GM19023 (cell line): ENCODE measurements at regions not wholly inside any gene's neighbourhood (a gene's known extent, or its start where the extent isn't known, plus 50 kb on each side); places are given as distances from the start of the nearest gene placed in this dataset.
"Not testable (repeated sequence)": the region's sequence is repeated elsewhere in the genome, so short reads cannot be mapped to it uniquely, and the experiment has no call there.

Experiments used
- ATAC-seq: cut with Tn5 transposase; IDR thresholded peaks from one replicate; pipeline ENCODE4 v1.9.1; 2021; ENCODE audit warnings: mild to moderate bottlenecking, moderate library complexity; ENCODE audit not compliant: unreplicated experiment

DNA sequence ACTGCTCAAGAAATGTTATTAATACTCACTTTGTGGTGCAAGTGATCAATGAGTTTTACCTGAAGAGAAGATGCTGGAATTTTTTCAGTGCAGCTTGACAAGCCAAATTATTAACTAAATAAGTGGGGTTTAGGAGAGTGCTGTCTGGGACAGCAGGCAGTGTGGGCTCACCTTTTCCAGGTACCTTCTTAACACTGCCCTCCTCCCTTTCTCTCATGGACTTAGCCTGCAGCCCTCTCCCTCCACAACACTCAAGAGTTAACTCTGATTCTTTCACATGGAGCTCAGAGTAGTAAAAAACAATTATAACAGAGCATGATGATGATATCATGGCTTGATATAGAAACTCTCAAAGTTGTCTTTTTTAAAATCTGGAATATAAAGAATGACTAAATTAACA is 404.8 kb upstream of the SLC30A5 start:
- ATAC-seq, result no peak

DNA sequence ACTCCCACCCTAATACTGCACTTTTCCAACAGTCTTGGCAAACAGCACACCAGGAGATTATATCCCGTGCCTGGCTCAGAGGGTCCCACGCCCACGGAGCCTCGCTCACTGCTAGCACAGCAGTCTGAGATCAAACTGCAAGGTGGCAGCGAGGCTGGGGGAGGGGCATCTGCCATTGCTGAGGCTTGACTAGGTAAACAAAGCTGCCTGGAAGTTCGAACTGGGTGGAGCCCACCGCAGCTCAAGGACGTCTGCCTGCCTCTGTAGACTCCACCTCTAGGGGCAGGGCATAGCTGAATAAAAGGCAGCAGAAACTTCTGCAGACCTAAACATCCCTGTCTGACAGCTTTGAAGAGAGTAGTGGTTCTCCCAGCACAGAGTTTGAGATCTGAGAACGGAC is 401.9 kb upstream of the SLC30A5 start:
- ATAC-seq, result not testable (repeated sequence)

DNA sequence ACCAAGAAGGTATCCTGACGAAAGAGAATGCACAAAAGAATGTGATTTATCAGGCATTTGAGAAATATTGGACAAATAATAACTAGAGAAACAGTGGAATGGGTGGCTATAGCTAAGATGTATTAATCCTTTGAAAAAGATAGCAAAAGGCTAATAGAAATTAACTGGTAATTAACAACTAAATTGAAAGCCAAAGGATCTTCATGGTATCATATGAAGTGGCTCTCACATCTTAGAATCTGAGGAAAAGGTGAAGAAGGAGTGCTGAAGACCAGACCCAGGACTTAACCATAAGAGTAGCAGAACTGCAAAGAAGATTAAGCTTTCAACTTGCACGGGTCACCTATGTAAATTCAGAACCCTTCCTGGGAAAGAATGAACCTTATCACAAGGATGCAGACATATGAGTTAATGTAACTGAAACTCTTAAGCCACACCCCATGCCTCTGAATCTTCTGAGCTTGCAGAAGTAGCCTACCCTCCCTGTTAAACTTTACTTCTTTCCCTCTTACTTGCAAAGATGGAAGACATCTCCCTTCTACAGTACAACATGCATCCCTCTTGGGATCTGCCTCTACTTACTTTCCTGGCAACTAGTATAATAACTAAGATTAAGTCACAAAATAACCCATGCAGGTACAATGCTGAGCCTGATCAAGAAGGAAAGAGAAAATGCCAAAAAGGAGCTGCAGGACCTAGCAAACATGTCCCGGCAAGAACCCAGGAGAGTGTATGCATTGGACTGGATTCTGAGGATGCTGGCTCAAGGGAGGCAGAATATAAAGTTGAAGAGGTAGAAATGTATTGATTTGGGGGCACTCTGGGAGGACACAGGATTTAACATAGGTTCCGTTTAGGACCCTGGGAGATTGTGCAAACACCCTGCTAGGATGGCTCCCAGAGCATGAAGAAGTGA is 395.5 kb upstream of the SLC30A5 start:
- ATAC-seq, result no peak

DNA sequence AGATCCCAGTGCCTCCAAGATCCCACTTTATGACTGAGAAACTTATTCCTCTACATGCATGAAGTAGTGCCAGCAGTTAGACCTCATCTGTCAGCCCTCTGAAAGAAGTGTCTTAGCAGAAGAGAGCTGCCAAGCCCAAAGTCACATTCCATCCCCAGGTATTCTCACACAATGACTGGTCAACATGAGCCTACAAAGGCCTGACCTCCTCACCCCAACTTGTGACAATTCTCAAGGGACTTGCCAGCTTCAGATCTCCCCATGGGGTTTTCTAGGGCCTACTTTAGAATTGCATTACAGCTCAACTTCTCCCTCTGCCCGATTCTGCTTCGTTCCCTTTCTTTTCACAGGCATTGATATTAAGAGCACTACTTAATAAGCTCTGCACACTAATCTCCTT is 393.8 kb upstream of the SLC30A5 start:
- ATAC-seq, result no peak

DNA sequence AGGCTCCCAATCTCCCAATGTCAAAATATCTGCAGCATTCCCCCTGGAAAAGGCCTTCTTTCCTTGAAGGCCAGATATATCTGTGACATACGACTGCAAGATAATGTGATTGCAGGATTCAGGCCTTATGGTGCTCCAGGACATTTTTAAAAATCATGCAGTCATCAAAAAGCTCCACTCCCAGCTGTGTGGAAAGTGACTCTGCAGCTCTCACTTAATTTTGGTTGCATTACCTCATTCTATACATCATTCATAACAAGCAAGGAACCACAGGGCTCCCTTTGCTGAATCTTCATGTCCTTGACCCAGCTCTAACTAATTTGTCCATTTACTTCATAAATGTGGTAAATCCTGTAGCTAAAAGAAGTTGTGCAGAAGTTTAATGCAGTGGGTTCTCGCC is 386.2 kb upstream of the SLC30A5 start:
- no peak for ATAC-seq

DNA sequence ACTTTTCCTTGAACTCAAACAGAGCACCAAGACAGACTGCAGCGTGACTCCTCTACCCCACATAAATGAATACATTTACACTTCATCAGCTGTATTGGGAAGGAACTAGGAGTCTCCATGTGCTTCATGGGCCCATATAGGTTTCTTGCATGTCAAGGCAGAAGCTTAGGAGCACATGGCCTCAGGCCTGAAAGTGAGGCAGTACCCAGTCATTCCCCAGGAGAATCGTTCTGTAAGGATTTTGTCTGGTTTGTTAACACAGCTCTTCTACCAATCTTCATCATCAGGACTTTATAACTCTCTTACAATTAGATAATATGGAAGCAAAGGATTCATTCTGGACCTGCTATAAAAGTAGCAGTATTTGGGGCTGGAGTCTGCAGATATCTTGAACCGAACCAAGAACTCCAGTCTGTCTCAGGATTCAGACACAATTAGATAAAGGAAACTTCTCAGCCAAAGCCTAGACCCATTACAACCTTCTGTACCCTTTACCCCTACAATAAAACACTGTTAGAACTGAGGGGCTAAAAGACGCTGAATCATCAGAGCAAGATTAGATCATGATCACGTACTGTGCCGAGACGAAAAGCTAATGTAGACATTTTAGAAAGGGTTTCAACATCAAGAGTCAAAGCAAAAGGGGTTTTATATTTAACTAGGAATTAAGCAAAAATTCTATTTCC is 385.5 kb upstream of the SLC30A5 start:
- ATAC-seq, result no peak

DNA sequence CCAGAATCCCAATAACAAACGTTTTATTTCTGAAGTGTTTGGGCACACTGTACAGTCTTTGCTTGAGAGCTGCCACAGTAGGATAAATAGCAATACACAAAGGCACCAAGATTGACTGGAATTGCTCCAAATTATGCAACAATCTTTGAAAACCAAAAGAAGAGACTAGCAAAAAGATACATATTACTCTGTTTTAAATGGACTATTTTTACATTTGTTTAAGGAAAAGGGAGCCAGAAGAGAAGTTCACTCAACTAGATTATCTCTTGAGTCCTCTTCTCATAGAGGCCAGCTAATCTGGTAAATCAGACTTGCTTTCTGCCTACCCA is 385.0 kb upstream of the SLC30A5 start:
- ATAC-seq, result no peak

DNA sequence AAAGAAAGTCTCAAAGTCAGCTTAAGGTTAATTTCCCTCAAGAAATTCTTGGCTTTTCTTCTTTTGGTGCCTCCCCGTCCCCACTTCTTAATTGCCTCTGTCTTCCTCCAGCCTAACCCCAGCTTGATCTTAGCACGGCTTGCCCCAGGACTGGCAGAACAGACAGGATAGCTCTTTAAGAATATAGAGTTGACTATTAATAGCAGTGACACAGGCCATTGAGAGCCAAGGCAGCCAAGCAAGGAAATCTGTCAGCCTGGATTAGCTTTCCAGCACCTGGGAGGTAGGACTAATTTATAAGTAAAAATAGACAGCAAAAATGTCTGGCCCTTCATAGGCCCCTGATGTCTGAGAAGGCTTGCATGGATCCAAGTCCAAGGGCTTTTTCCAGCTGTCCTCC is 384.6 kb upstream of the SLC30A5 start:
- ATAC-seq, result no peak

DNA sequence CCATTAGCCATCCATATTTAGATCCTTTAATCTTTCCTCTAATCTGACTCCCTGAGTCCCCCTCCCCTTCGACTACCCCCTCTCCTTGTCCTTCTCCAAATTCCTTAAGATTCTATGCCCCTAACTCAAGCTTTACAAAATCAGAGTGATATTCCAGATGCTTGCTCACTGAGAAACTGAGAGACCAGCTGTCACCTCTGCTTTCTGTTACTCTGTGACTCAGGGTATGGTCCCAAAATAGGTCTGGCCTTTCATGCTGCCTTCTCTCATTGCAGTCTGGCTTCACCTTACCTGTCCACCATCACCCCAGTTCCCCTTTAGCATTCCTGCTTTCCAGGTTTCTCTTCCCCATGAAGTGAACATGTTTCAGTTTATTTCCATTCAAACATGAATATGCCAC is 383.3 kb upstream of the SLC30A5 start:
- ATAC-seq, result peak; percentile 38

DNA sequence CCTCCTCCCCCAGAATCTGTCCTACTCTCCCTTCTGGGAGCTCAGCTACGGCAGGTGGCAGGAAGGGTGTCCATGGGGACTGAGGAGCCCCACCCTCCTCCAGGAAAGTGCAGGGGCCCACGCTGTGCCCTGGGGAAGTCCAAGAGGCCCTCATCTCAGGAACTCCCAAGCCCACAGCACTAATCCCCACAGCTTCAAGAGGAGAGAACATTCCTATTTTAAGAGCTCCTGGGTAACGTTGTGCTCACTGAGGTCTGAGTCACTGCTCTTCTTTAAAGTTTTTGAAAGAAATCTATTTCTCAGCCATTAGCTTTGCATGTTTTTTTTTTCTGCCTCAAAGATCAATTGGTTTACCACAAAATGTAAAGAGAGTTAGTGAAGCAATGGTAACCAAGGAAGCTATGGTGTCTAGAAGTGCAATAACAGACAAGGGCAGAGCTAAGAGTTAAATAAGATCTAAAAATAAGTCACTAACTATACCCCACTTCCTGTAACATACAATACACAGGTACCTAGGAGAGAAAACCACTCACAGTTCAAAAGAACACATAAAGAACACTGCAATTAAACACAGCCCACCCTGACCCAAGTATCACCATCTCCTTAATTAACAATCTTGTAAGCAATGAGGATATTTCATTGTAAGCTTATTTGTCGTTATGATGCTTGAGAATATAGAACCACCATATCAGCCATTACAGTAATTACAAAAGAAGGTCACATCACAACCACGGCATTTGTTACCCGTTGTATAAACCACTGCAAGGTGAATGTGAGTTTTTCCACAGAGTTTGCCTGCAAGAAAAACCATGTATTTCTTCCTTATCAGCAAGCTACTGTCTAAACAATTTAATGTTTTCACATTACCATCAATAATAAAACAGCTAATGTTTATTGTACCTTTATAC is 382.3 kb upstream of the SLC30A5 start:
- ATAC-seq, result peak; percentile 86

DNA sequence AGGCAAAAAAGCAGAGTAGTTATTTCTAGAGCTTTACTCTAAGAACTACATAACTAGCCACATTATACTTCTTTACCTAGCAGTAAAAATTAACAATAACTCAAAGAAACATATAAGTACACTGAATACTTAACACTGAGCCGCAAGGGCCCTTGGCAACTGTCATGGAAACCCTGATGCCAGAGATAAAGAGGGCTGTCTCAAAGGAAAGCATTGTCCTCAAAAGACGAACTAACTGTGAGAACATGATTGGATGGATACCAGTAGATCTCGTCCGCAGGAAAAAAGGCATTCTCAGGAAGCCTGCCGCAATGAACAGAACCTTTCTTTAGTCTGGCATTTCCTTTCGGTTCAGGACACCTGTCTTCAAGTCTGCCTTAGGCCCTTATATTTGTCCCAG is 379.0 kb upstream of the SLC30A5 start:
- no peak for ATAC-seq

DNA sequence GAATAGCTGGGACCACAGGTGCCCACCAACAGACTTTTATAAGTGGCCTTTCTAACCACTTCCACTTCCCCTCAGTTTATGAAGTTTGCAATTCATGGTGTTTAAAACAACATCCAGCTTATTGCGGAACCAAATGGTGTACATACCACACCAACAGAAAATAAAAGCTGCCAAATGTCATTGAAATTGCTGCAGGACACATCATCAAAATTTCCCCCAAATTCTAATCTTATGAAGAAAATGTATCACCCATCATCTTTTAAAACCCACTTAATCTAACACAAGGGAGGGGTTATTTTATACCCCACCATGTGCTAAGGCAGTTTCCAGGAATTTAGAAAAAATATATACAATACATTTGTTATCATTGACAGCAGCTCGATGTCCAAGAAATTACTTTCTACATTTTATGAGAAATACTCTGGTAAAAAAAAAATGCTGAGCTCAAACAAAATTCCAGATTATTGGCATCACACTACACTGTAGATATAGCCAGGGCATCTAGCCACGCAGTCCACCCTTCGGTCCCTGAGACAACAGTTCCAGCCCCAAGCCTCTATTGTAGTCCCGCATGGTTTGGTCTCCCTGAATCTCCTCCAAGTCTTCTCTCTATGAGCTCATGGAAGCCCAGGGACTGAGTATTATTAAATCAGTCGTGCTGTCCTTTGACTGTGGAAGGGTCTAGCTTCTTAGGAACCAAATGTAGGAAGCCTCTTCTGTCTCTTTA is 372.8 kb upstream of the SLC30A5 start:
- ATAC-seq, result no peak

DNA sequence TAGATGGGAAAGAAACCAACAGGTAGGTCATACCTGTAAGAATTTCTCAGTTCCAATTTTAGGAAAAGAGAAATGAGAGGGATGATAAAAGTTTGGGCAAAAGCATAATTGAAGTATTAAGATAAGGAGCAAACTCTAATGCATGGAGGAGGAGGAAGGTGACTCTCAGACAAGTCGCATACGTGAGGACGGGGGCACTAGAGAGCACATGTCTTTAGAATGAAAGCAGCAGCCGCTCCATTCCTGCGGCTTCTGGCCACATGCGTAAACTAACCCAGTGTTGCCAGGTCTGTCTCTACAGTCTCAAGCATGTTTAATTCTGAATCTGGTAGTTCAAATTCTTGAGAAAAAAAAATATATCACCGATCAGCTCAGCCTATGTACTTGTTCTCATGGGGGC is 371.5 kb upstream of the SLC30A5 start:
- no peak for ATAC-seq

DNA sequence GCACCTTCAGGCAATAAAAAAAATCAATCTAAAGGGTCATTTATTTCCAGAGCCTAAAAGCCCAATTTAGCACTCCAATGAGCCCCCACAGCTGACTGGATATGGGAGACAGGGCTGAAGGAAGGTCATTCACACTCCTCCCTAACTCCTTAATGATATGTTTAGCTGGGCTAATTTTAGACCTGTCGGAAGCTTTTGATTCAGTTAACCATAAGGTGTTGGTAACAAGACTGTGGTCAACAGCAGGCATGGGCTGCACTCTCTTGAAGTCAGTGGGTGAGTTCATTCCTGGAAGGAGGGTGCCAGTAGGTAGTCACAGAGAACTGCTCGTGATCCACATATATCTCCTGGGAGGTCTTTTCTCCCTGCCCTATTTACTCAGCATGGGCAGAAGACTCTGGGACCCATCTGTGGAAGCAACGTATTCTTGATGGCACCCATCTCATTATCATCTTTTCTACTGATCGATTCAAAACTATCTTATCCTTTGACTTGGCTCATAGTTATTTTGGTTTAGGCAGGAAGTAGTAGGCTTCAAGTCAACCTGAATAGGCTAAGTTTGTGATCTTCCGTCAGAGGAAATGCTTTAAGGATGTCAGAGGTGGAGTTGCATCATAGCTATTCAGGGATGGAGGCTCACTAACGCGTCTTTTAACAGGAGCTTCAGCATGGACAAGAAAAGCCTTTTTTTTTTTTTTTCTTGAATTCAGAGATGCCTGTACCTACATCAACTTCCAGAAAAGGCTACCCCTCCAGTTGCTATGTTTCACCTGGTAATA is 367.7 kb upstream of the SLC30A5 start:
- no peak for ATAC-seq

DNA sequence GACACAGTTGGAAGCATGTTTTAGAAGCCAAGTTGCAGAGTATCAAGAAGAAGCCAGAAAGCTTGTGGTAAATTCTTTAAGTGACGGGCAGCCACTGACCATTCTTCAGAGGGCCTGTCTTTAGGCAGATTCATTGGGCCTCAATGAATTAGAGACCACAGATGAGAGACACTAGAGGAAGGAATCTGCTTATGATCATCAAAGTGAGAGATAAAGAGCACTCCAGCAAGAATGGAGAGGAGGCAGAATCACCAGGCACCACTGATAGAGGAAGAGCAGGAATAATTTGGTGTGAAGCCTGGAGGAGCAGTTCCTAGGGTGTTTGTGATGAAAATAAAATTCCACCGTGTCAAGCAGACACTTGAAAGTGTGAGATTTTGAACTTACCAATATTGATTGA is 365.9 kb upstream of the SLC30A5 start:
- ATAC-seq, result no peak

DNA sequence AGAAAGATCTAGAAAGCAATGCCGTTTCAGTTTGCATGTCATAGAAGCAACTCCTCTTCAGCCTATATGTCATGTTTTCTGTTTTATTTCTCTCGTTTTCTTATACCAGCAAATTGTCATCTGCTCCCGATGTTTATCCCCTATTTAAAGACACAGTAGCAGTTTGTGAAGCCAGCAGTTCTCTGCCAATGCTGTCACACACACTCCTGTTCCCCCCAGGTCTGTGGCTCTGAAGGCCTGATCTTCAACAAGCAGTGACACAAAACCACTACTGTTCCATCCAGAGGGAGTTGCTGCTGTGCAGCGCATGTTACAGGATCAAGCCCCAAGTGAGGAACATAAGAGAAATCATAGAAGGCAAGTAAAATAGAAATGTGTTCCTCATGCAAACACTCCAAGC is 364.1 kb upstream of the SLC30A5 start:
- no peak for ATAC-seq

DNA sequence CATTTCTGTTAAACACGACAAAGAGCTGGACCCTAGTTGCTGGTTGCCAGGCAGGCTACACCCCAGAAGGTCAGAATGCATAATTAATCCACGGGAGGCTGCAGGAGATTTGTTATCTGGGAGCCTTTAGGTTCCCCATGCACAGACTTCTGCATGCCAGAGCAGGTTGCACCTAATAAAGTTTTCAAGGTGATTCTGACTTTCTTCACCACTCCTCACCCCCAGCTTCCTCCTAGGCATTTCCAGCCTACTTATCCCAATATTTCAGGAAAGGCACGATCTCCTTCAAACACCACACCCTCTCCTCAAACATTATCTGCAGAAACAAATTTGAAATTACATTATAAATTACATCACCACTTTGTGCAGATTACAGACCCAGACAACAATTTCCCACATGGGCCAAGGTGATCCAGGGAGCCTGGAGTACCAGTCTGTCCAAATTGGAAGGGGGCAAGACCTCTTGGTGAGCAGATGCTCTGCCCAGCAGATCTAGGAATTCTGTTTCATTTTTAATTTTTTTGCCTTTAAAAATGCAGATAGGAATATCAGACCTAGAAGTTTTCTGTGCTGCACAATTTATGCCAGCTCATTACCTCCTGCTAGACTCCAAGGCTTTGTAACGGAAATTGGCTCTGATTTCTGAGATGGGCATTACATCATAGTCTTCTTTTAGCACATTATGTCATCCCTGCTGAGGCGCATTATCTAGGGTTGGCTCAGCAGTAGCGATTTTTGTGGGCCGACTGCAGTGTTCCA is 363.4 kb upstream of the SLC30A5 start:
- ATAC-seq, result no peak

DNA sequence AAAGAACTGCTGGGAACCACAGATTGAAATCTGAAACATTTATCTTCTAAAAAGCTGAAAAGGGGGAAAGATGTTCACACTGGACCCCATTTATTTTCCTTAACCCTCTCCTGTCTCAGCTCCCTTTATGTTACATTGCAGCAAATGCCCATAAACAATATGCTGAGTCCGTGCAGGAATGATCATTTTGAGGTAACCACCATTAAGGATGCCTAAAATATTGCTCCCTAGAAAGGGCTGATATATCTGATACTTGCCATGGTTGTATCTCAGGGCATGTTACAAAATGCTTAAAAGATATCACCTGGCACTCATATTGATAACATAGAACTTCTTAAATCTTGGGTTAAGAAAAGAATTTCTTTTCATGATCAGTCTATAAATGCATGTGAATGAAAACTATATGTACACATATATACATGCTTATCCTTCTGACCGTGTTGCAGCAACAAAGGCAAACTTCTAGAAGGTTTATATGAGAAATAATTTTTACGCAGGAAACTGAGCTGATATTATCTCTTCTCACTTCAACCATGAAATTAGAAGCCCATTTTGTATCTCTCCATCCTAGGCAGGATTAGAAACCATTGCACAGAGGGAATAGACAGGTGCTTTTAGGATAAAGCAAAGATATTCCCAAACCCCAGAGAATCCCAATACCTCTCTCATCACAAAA is 362.7 kb upstream of the SLC30A5 start:
- ATAC-seq, result no peak

DNA sequence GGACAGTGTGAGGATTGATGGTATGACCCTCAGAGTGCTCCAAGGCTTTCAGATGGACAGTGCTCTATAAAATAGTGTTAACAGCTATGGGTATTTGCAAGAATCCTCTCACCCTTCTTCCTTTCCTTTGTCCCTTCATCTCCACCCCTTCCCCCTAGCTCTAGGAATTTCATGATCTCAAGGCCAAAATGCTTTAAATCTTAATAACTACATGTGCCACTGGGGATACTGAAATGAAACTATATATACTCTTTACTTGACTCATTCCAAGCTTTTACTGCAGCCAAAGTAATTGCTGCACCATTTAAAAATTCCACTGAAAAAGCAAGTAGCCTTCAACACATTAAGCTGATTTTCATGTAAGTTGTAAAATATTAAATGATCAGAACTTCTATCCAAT is 361.6 kb upstream of the SLC30A5 start:
- ATAC-seq, result no peak
